ENCODE measurements at regions not wholly inside any gene's neighbourhood (a gene's known extent, or its start where the extent isn't known, plus 50 kb on each side); places are given as distances from the start of the nearest gene placed in this dataset.

- no peak for TF ChIP-seq CTCF (IDR thresholded peaks at IDR 0.05)
- no peak for TF ChIP-seq POLR2A (IDR thresholded peaks at IDR 0.05)
Observed at GRCh38 chr16:65618333-65618732, 496.5 kb upstream of the CDH11 start.
